ENCODE measurements at regions not wholly inside any gene's neighbourhood (a gene's known extent, or its start where the extent isn't known, plus 50 kb on each side); places are given as distances from the start of the nearest gene placed in this dataset.
"Not testable (repeated sequence)": the region's sequence is repeated elsewhere in the genome, so short reads cannot be mapped to it uniquely, and the experiment has no call there.

DNA sequence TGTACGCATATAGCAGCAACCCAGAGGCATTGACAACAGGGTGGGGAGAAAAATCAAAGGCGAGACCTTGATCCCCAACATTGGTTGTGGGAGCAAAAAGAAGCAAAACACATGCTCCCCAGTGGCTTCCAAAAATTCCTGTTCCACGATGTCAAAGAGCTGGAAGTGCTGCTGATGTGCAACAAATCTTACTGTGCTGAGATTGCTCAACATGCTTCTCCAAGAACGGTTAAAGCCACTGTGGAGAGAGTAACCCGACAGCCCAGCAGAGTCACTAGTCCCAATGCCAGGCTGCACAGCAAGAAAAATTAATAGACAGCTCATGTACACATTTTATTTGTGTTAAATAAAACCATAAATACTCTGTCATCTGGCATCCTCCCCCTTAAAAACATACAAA, 179.9 kb upstream of the PFN2 start:
- DNase-seq, result no peak

- DNase-seq, result no peak
Observed at GRCh38 chr3:150149651-150150051, 179.0 kb upstream of the PFN2 start.

GRCh38 chr3:150148227-150148626, 177.5 kb upstream of the PFN2 start:
- DNase-seq, result no peak

DNA sequence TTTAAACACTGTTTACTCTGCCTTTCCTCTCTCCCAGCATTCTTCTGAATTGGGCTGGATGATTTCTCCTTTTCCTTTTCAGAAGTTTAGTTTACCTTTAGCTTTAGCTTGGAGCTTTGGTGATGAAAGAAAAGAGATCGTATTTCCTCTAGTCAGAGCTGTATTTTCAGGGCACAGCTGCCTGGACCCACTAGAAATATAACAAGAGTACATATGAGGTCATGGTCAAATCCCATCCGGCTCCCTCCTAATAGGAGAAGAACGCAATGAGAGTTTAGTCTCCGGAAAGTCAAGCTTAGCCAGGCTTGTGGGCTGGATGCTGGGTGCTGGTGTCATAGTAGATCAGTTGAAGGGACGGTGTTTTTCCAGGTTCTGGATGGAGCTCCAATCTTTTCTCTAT, 177.1 kb upstream of the PFN2 start:
- DNase-seq, result no peak

DNA sequence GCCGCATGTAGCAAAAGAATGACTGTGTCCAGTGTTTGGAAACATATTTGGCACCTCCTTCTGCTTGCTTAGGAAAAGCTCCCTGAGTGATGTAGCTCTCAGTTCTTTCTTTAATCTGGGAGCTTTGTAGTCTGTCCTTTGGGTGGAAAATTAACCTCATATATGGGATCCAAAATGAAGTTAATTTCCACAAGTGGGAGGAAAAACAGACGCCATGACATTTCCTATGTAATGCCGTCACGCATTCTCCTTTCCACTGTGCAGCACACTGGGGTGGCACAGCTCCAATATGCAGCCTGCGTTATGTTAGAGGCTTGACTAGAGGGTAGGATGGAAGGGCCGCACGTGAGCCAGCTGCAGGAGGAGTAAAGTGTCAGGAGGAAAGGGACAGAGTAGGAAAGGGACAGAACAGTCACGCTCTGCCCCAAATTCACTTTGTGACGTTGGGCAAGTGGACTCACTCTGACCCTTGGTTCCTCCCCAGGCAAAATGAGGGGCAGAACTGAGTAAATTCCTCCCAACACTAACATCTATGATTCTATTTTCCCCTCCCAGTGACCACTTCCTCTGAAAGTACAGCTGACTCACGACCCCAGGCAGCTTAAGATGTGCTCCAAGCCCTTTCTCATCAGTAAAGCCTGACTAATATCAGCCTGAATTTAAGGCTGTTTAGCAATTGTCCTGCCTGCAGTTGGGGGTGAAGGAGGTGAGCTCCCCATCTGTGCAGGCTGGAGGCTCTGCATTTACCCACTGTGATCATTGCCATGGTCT, 176.5 kb upstream of the PFN2 start:
- DNase-seq, result no peak

- no peak for DNase-seq
Observed at GRCh38 chr3:150145659-150146058, 175.0 kb upstream of the PFN2 start.

GRCh38 chr3:150144191-150144708, 173.6 kb upstream of the PFN2 start:
- no peak for DNase-seq

DNA sequence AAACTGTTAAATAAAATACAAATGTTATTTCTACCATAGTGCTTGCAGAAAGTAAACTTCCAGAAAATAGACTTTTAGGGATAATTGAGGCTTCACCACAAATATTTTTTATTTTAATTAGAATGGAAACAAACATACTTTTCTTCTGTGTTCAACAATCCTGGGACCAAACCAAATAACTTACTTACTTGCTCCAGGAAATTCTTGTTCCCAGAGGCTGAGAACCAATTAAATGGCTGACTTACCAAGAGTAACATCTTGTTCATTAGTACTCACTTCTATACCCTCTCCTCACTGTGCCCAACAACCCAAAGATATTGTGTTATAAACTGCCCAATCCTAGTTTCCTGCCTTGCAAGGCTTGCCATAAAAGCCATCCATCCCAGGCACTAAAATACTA, 172.2 kb upstream of the PFN2 start:
- no peak for DNase-seq

DNA sequence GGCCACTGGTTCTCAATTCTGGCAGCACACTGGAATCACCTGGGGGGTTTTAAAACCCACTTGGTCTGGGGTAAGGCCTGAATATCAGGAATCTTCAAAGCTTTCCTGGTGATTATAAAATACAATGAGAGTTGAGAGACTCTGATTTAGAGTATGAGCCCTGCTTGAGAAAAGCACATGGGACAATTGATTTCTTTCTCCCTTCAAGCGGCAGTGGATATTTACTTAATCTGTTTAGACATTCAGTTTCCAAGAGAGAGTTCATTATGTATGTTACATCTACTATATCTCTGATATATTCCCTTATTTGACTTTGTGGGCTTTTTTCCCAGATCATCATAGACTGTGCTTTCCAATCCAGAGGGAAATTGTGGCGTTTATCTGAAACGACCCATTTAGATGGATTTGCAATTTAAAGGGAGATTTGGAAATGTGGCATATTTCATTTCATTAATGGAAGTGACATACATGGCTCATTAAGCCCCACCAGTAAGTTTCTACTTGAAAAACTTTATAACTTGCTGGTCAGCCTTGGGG, 171.2 kb upstream of the PFN2 start:
- DNase-seq, result no peak

DNA sequence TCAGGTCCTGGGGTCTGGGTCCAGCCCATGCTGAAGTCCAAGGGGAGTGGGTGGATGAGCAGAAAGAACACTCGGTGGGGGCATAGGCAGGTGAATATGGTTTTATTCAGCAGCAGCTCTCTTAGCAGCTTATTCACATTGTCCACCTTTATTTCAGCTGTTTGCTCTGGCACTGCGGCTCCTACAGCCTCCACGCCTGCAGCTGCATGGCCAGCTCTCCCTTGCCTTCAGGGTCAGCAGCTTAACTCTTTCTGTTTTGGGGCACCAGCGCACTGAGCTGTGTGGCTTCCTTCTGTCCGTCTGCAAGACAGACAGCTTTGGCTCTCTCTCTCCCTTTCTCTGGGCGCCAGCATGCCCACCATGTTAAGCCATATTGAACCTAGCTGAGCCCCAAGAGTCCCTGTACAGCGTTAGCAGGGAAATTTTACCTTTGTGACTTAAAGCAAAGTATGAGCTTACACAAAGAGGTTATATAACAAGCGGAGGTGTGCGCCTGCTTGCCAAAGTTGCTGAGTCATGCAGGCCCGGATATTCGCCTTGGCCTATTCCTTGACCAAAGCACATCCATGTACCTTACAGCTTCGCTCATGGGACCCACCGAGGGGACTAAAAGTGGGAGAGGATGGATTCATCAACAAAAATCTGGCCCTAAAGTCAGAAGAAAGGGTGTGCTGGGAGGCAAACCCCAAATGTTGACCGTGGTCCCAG, 170.1 kb upstream of the PFN2 start:
- no peak for DNase-seq

DNA sequence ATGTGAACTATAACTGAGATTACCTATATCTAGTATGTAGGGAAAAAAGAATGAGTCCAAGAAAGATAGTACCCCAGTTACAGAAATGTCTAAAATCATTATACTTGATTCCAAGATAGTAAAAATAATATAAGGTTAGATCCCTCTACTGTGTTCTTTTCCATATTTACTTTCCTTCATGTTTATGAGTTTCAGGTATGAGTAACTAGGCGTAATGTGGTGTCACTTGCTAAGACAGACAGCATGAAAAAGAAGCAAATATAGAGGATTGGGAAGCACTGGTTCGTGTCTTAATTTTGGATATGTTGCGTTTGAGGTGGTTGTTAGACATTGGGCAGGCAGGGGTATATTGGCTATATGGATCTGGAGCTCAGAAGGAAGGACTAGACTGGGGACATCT, 168.1 kb upstream of the PFN2 start:
- no peak for DNase-seq

DNA sequence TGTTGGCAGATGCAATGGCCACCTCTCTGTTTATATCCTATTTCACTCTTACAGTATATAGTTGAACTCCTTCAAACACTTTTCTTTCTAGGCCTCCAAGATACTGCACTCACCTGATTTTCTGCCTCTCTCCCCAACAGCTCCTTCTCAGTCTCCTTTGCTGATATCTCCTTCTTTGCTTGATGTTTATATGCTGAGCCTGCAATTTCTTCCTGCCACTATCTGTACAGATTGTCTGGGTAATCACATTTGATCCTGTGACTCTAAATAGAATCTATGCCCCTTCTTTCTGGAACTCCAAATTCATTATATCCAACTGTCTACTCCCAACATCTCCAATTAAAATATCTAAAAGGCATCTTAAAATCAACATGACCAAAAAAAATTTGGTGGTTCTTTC, 165.5 kb upstream of the PFN2 start:
- DNase-seq, result no peak

DNA sequence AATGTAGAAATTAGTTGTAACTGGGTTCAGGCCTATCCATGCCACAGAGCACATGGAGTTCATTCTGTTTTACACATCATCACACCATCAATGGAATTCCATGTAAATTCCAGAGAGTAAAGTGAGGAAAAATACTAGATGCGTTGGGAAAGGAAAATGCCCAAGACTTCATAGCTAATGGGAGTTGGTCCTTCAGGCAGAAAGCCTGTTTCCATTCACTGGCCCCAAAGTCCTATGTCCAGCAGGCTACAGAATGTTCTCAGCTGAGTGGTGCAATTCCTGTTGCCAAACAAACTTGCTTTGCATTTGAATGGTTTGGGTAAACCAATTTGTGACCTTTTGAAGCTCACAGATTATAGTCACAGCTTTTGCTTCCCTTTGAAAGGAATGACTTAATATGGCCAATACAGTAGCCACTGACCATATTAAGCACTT, 164.6 kb upstream of the PFN2 start:
- peak in 1 of 2 donors; percentile 5 for DNase-seq

DNA sequence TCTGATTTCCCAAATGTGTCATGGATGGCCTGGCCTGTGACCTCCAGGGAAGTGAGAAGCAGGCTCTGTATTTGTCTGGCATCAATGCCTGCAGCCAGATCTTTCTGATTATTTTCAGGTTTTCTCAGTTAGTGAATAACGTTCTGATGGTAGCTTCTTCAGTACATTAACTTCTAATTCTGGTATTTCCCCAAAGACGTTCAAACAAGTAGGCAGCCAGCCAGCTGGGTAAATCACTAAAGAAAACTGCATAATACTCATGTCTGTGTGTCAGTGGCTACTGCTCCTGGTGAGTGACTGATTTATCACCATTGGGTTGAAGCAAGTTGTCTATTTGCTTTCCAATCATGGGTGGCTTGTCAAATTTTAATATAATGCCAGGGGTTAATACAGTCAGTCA, 162.6 kb upstream of the PFN2 start:
- no peak for DNase-seq

DNA sequence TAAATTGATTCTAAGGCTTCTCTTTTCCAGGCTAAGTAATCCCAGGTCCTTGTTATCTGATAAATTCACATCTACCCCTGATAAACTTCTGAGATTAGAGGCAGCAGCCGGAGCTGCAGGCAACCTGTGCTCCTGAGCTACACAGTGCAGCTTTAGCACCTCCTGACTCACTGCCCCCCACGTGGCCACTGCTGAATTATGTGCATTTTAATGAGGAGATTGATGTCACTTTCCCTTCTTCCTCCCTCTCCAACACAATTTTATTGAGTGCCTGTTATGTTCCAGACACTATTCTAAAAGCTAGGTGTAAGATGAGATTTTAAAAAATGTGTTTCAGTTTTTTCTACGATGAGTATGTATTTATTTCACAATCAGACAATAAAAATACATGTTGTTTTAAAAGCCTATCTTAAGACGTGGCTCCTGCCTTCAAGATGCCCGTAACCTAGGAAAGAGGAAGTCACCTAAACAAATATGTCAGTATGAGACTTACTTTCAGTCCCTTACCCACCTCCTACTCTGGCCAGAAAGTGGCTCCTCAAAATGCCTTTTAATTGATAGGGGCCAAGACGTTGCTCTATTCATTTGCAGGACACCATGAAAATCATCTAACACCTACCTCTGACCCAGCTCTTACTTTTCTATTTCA, 161.5 kb upstream of the PFN2 start:
- no peak for DNase-seq

DNA sequence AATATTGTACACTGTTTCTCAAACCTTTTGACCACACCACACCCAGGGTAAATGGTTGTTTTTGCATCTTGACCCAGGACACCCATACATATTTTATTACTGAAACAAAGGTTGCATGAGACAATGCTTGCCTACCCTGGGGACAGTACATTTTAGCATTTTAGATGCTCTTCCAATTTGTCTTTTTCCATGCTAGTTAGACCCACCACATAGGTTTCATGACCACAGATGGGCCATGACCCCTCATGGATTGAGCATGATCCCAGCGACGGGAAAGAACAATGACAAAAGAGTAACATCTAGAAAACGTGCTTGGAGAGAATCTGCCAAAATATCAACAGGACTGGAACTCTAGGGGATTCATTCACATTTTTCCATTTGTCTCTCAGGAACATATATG, 161.0 kb upstream of the PFN2 start:
- DNase-seq, result no peak

DNA sequence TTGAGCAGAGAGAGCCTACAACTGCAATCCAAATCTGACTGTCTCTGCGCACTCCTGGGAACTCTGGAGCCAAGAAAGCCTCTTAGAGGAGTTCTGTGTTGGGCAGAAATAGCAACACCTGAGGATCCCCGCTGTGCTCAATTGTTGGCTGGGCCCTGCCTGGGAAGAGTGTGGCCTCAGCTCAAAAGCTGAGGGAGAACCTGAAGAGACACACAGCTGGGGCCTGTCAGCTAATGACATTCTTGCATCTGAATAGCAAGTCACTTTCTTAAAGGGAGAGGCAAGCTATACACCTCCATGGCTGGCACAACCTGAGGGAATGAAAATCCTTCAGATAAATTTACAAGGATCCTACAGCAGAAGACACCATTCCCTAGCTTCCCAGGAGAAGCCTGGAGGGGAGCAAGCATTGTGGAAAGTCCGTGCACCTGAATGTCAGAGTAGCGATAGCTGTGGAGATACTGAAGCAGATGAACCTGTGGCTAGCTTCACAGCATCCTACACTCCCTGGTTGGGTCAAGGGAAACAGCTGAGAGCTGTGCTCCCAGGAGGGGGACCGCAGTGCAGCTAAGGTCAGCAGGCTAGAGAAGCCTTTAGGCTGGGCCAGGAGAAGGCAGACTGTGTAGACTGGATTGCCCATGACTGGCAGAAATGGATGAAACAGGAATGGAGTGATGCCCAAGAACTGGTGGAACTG, 159.9 kb upstream of the PFN2 start:
- no peak for DNase-seq

DNA sequence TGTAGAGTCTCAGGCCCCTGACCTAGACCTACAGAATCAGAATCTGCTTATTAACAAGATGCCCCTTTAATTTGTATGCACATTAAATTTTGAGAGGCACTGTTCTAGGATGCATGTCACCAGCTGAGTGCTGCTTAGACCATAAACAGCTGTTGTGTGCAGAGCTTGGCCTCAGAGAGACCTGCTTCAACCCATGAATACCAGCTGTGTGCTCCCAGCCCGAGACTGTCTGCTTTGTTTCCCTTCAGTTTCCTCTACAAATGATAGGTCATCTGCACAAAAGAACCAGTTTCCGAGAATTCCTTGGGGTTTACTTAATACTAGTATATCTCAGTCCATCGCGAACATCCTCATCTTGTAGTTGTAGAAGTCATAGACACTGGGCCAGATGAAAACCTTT, 158.5 kb upstream of the PFN2 start:
- DNase-seq, result no peak

GRCh38 chr3:150128126-150128525, 157.4 kb upstream of the PFN2 start:
- peak; percentile 34 to 60 for DNase-seq

DNA sequence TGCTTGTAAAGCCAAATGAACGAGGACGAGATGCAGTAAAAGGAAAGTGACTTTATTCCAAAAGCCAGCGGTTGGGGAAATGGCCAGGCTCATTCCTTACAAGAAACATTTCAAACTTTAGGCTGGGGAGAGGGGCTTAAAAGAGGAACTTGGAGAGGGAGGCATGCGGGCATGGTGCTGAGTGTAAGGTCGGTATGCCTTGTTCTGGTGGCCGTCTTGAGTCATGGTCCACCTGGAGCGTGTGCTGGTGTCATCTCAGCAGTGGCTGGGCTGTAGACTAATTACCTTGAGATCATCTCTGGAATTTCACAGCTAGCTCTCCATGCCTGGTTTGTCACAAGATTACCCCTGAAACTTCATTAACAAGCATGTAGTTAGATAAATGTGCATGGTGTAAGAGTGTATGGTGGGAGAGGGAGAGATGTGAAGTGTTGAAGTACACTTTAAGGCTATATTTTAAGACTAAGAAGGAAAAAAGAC, 156.4 kb upstream of the PFN2 start:
- no peak for DNase-seq

DNA sequence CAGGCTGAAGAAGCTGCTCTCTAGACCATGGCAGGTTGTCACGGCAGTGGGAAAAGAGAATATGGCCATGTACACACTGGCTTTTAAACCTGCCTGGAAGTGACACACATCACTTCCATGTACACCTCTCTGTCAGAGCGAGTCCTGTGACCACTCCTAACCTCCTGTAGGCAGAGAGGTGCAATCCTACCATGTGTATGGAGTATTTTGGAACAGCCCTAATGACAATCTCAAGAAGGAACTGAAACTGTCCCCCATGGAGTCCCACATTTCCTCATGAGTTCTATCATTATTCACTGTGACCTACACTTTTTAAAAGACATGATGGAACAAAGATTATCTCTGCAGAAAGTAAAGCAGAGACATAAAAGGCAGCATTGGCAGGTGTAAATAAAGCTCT, 153.4 kb upstream of the PFN2 start:
- no peak for DNase-seq

- not testable (repeated sequence) for DNase-seq
Observed at GRCh38 chr3:150123249-150123648, 152.6 kb upstream of the PFN2 start.

GRCh38 chr3:150118219-150118618, 147.5 kb upstream of the PFN2 start:
- DNase-seq, result no peak
